Neural crest cell (in vitro differentiated cells): ENCODE measurements at regions not wholly inside any gene's neighbourhood (a gene's known extent, or its start where the extent isn't known, plus 50 kb on each side); places are given as distances from the start of the nearest gene placed in this dataset.

Source experiments
- DNase-seq: peaks from one replicate; pipeline ENCODE4 v3.0.0; 2021; ENCODE audit warnings: low read depth, mixed read lengths, low spot score
- H3K27ac Mint-ChIP-seq: one replicate; pipeline ENCODE4 v1.8.0; 2021; ENCODE audit warnings: mild to moderate bottlenecking, mixed read lengths; ENCODE audit not compliant: unreplicated experiment
- H3K27me3 Mint-ChIP-seq: 2 replicates; pipeline ENCODE4 v1.8.0; 2021; ENCODE audit warnings: low read depth, mild to moderate bottlenecking, mixed read lengths
- H3K36me3 Mint-ChIP-seq: 2 replicates; pipeline ENCODE4 v1.8.0; 2021; ENCODE audit warnings: low read depth, mild to moderate bottlenecking, mixed read lengths
- H3K4me1 Mint-ChIP-seq: 2 replicates; pipeline ENCODE4 v1.8.0; 2021; ENCODE audit warnings: mixed read lengths
- H3K4me3 Mint-ChIP-seq: one replicate; pipeline ENCODE4 v1.8.0; 2021; ENCODE audit warnings: mild to moderate bottlenecking, mixed read lengths
- H3K9me3 Mint-ChIP-seq: 2 replicates; pipeline ENCODE4 v1.8.0; 2021; ENCODE audit warnings: mixed read lengths
- TF ChIP-seq, protein P1 (sequence below): fragments of 200-600 bp; sonication (generic); conservative IDR thresholded peaks from 2 replicates; pipeline ENCODE4 v1.5.0; 2021; ENCODE audit warnings: antibody characterized with exemption, mild to moderate bottlenecking

DNA sequence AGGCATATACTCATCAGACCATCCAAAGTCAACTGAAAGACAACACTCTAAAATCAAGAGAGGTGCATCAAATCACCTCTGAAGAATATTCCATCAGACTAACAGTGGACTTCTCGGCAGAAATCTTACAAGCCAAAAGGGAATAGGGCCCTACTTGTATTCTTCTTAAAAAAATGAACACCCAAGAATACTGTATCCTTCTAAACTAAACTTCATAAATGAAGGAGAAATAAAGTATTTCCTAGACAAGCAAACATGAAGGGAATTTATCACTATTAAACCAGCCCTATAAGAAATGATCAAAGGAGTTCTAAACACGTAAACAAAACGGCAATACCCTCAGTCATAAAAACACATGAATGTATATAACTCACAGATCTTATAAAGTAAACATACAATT, 141.2 kb downstream of the CXXC4 start:
- Mint-ChIP-seq H3K27me3 (no peaks in the 10 kb centered on the region), H3K9me3 (peaks cover 14% of the 10 kb centered on the region), H3K4me1 (no peaks in the 10 kb centered on the region), H3K36me3 (peaks cover 10% of the 10 kb centered on the region), H3K4me3 (no peak overlapping the region), H3K27ac (no peak overlapping the region)
- TF ChIP-seq, protein P1, sequence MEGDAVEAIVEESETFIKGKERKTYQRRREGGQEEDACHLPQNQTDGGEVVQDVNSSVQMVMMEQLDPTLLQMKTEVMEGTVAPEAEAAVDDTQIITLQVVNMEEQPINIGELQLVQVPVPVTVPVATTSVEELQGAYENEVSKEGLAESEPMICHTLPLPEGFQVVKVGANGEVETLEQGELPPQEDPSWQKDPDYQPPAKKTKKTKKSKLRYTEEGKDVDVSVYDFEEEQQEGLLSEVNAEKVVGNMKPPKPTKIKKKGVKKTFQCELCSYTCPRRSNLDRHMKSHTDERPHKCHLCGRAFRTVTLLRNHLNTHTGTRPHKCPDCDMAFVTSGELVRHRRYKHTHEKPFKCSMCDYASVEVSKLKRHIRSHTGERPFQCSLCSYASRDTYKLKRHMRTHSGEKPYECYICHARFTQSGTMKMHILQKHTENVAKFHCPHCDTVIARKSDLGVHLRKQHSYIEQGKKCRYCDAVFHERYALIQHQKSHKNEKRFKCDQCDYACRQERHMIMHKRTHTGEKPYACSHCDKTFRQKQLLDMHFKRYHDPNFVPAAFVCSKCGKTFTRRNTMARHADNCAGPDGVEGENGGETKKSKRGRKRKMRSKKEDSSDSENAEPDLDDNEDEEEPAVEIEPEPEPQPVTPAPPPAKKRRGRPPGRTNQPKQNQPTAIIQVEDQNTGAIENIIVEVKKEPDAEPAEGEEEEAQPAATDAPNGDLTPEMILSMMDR, result no peak
- no peak for DNase-seq

DNA sequence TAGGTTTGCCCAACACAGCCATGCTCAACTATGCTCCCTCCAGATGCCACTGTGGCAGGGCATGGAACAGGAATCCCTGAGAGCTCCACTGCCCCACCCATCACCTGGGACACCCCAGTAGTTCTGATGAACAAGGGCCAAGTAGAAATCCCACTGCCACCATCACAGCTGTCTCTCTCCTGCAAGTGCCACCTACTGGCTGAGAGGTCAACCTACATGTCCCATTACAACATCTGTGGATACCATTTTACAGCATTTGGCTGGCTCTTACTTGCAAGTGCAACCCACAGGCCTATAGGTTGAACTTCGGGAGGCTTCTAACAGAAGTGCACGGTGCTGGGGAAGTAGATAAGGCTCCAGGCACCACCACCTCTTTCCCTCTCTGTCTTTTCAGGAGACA, 142.5 kb downstream of the CXXC4 start:
- no peak for DNase-seq
- peaks cover 13% of the 10 kb centered on the region for H3K9me3 Mint-ChIP-seq
- H3K27me3 Mint-ChIP-seq, result no peaks in the 10 kb centered on the region
- no peaks in the 10 kb centered on the region for H3K4me1 Mint-ChIP-seq
- TF ChIP-seq, protein P1, result peak; percentile 18
- H3K4me3 Mint-ChIP-seq, result no peak overlapping the region
- peaks cover 10% of the 10 kb centered on the region for H3K36me3 Mint-ChIP-seq
- H3K27ac Mint-ChIP-seq, result no peak overlapping the region

- DNase-seq, result no peak
- TF ChIP-seq, protein P1, result no peak
- Mint-ChIP-seq H3K4me3 (no peak overlapping the region), H3K27ac (no peak overlapping the region), H3K9me3 (peaks cover 9% of the 10 kb centered on the region), H3K27me3 (no peaks in the 10 kb centered on the region), H3K36me3 (peaks cover 6% of the 10 kb centered on the region), H3K4me1 (no peaks in the 10 kb centered on the region)
These were observed 143.0 kb downstream of the CXXC4 start for GRCh38 chr4:104351706-104352105.

DNA sequence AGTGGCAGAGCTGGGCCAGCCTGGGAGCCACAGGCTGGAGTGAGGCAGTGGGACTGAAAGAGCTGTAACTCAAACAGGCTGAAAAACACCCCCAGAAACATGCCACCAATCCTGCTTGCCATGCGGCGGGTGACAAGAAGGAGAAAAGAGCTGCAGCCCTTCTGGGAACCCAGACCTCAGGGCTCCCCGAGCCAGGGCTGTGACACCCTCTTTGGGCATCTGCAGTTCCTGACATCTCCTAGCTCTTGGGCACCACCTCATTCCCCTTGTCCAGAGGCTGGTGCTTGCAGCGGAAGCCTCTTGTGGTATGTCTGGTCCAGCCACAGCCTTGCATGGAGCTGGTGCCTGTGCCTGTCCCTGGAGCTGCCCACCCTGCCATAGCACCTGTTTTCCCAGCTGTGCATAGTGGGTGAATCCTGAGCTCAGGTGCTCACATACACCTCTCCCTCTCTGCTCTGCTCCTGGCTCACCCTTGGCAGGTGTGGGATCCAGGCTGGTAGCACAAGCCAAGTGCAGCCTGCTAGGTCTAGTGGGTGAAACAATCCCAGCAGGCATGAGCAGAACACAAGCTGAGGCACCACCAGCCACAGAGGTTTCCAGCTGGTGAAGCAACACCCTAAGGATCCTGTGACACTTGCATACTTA, 149.0 kb downstream of the CXXC4 start:
- Mint-ChIP-seq H3K9me3 (peaks cover 2% of the 10 kb centered on the region), H3K36me3 (no peaks in the 10 kb centered on the region), H3K27me3 (no peaks in the 10 kb centered on the region), H3K27ac (no peak overlapping the region), H3K4me1 (no peaks in the 10 kb centered on the region), H3K4me3 (no peak overlapping the region)
- no peak for DNase-seq
- TF ChIP-seq, protein P1, result no peak

DNA sequence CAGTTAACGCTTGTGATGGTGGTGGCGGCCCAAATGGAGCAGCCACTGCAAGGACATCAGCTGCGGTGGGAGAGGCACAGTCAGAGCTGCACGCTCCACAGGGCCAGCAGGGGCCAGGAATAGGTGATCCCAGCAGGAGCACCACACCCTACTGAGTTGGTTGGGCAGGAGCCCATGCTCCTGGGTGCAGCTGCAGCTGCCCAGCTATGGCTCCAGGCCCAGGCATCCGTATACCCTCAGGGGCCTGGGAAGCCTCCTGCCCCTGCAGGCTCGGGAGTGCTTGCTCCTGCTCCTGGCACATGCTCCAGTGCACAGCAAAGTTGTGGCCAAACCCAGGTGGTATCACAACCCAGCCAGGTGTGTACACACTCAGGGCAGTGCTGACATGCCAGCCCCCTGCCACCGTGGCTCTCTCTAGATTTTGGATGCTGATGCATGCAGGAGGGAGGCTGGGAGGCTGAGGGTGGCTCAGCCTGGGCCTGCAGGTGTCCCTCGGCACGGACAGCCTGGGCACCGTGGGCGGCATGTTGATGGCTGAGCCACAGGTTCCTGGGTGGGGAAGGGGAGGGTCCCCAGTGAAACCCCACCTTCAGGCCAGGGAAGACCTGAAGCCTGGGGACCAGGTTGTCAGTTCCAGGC, 150.2 kb downstream of the CXXC4 start:
- no peaks in the 10 kb centered on the region for H3K27me3 Mint-ChIP-seq
- H3K4me3 Mint-ChIP-seq, result no peak overlapping the region
- H3K36me3 Mint-ChIP-seq, result no peaks in the 10 kb centered on the region
- peaks cover 2% of the 10 kb centered on the region for H3K9me3 Mint-ChIP-seq
- H3K4me1 Mint-ChIP-seq, result no peaks in the 10 kb centered on the region
- no peak for DNase-seq
- H3K27ac Mint-ChIP-seq, result no peak overlapping the region
- TF ChIP-seq, protein P1, result no peak
